Neural cell (in vitro differentiated cells): ENCODE measurements at regions not wholly inside any gene's neighbourhood (a gene's known extent, or its start where the extent isn't known, plus 50 kb on each side); places are given as distances from the start of the nearest gene placed in this dataset.

Experiments used
- CTCF ChIP-seq: fragments of 450-650 bp; IDR thresholded peaks from 2 replicates; pipeline ENCODE4 v1.5.1; 2014; ENCODE audit warnings: antibody characterized with exemption, mild to moderate bottlenecking, moderate library complexity; ENCODE audit not compliant: poor library complexity, severe bottlenecking
- EP300 ChIP-seq: fragments of 450-650 bp; conservative IDR thresholded peaks from 2 replicates; pipeline ENCODE4 v1.6.1; 2014; ENCODE audit warnings: antibody characterized with exemption, mild to moderate bottlenecking, moderate library complexity; ENCODE audit not compliant: poor library complexity, severe bottlenecking
- POLR2AphosphoS5 ChIP-seq: IDR thresholded peaks from 2 replicates; pipeline ENCODE4 v1.6.1; 2012
- RAD21 ChIP-seq: fragments of 450-650 bp; conservative IDR thresholded peaks from 2 replicates; pipeline ENCODE4 v1.6.1; 2014; ENCODE audit warnings: antibody characterized with exemption, mild to moderate bottlenecking, moderate library complexity
- REST ChIP-seq: IDR thresholded peaks from 2 replicates; pipeline ENCODE4 v1.6.1; 2012; ENCODE audit warnings: borderline replicate concordance
- SMC3 ChIP-seq: fragments of 450-650 bp; conservative IDR thresholded peaks from 2 replicates; pipeline ENCODE4 v1.6.1; 2014; ENCODE audit warnings: antibody characterized with exemption, mild to moderate bottlenecking, moderate library complexity; ENCODE audit not compliant: poor library complexity
- TAF1 ChIP-seq: IDR thresholded peaks from 2 replicates; pipeline ENCODE4 v1.6.1; 2012; ENCODE audit warnings: low read depth

- TF ChIP-seq CTCF = no peak
- TF ChIP-seq REST = no peak
- TF ChIP-seq TAF1 = no peak
- TF ChIP-seq EP300 = no peak
- no peak for TF ChIP-seq RAD21
- TF ChIP-seq SMC3 = no peak
- TF ChIP-seq POLR2AphosphoS5 = no peak
Observed at GRCh38 chr13:99898421-99898820, 73.1 kb downstream of the ZIC5 start.
